ENCODE measurements at regions not wholly inside any gene's neighbourhood (a gene's known extent, or its start where the extent isn't known, plus 50 kb on each side); places are given as distances from the start of the nearest gene placed in this dataset.
"Not testable (repeated sequence)": the region's sequence is repeated elsewhere in the genome, so short reads cannot be mapped to it uniquely, and the experiment has no call there.

DNA sequence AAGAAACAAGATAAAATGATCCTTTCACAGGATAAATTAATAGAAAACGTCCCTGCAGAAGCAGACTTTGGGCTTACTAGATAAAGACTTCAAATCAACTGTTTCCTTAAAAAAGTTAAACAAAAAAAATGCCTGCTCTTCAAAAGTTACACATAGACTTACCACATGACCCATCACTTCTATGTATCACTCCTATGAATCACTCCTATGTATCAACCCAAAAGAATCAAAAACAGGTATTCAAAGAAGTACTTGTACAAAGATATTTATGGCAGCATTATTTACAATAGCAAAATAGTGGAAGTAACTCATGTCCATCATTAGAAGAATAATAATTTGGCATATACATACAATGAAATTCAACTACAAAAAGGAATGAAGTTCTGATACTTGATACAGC is 56.3 kb upstream of the PRDM9 start:
- no peak for DNase-seq (ENCODE audit: low spot score)

DNA sequence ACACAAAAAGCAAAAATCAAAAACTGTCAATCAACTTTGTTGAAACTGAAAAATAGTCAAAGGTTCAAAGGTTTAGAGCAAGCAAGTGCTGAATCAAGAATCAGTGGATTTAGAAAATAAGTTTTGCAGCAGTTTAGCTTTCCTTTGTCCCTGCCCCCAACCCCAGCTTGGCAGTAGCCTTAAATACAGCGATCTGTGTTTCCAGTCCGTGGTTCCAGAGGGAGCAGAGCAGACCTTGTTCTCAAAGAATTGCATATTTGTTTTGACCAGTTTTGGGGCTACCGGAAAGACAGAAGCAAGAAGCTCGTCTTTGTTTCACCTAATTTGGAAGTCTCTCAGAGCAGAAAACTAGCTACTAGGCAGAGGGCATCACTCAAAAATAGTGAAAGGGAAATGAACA is 57.2 kb upstream of the PRDM9 start:
- DNase-seq (ENCODE audit: low spot score) = no peak

- no peak for DNase-seq (ENCODE audit: low spot score)
These were observed 58.8 kb upstream of the PRDM9 start for GRCh38 chr5:23448627-23449026.

DNA sequence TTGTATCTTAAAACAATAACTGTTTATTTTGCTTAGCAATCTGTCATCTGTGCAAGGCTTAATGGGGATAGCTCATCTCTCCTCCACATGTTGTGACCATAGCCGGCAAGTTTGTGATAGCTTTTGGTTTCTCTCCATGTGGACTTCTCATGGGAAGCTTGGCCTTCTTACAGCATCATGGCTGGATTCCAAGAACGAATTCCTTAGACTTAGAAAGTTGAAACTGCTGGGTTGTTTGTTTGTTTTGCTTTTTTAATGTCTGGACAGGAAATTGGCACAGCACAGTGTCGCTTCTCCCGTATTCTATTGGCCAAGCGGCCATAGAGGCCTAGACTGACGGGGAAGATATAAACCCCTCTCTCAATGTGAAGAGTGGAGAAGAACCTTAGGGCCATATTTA is 61.0 kb upstream of the PRDM9 start:
- DNase-seq (ENCODE audit: low spot score) = no peak

DNA sequence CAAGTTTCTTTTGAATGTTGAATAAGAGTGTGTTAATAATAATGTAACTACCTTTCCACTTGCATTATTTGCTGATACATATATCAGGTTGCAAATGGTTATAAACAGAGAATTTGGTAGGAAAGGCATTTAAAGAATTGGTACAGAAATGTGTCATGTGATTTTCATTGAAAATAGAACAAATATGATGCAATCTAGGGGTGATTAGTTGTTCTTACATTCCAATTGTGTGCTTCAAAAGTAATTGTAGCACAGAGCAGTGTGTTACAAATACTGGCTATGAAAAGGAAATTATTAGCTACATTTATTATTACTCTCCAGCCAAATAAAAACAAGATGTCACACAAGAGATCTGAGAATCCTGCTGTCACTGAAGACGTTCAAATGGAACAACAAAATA is 61.8 kb upstream of the PRDM9 start:
- DNase-seq (ENCODE audit: low spot score) = no peak

GRCh38 chr5:23440703-23441102 is 66.7 kb upstream of the PRDM9 start:
- no peak for DNase-seq (ENCODE audit: low spot score)

- no peak for DNase-seq (ENCODE audit: low spot score)
These were observed 70.4 kb upstream of the PRDM9 start for GRCh38 chr5:23437011-23437410.

DNA sequence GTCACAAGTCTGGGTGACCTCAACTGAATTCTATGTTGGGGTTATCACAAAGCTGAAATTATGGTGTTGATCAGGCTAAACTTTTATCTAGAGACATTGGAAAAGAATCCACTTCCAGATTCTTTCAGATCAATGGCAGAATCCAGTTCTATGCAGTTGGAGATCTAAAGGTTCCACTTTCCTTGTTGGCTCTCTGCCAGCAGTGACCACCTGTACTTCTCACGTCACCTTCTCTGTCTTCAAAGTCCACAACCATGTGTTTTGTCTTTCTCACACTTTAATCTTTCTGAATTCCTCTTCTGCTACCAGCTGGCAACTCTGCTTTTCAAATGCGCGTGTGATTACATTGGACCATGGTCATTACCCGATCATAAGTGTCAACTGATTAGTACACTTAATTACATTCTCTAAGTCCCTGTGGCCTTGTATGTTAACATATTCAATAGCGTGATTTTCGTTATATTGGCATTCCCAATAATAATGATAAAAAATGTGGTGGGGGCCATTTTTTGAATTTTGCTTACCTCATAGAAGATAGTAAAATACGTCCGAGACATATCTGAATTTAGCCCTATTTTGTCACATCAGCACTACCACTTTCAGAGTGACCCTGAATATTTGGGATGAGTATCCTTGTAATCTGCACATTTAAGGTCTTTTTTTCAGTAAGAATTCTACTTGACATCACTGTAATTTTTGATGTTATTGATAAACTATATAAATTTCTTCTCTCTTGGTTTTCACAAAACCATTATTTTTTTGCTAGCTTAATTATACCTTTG is 73.7 kb upstream of the PRDM9 start:
- no peak for DNase-seq (ENCODE audit: low spot score)

- DNase-seq (ENCODE audit: low spot score) = no peak
These were observed 78.7 kb upstream of the PRDM9 start for GRCh38 chr5:23428705-23429104.

DNA sequence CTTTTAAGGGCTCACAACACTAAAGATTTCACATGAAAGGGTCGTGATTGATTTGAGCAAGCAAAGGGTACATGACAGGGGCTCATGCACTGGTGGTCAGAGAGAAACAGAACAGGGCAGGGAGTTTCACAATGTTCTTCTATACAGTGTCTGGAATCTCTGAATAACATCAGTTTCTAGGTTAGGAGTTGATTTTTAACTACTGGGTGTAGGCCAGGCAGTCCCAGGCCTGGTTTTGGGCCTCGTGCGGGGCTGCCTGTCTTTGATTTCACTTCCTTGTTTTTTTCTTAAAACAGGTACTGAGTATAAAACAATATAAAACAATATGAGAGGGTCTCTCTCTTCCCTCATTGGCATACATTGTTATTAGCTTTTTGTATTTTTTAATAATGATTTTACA is 87.2 kb upstream of the PRDM9 start:
- not testable (repeated sequence) for DNase-seq (ENCODE audit: low spot score)

- no peak for DNase-seq (ENCODE audit: low spot score)
These were observed 88.3 kb upstream of the PRDM9 start for GRCh38 chr5:23419115-23419514.

DNA sequence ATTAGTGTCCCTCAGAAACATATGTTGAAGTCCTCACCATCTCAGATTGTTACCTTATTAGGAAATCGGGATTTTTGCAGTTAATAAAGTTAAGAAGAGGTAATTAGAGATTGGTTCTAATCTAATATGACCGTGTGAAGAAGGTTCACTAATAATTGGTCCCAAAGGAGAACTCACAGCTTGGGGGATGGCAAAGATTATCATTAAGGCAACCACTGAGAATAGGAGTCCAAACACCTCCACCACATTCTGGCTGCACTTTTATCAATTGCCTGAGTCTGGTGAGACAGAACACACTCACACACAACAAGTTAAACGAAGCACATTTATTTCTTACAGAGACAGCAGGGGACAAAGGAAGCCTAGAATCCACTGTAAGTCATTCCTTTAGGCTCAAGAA is 94.9 kb upstream of the PRDM9 start:
- DNase-seq (ENCODE audit: low spot score) = no peak

DNA sequence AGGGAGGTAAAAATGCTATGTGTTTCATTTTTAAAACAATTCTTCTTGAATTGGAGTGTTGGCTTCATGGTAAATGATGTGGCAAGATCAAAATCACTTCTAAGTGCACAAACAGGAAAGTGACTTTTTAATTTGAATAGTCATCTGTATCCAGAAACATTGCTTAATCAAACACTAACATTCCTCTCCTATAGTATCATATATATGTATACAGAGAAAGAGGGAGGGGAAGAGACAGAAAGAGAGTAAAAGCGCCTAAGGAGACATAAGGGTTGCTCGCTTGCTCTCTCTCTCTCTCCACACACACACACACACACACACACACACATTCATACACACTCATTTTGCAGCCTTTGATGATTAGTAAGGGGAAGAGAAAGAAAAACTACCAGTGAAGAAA is 95.4 kb upstream of the PRDM9 start:
- no peak for DNase-seq (ENCODE audit: low spot score)

DNA sequence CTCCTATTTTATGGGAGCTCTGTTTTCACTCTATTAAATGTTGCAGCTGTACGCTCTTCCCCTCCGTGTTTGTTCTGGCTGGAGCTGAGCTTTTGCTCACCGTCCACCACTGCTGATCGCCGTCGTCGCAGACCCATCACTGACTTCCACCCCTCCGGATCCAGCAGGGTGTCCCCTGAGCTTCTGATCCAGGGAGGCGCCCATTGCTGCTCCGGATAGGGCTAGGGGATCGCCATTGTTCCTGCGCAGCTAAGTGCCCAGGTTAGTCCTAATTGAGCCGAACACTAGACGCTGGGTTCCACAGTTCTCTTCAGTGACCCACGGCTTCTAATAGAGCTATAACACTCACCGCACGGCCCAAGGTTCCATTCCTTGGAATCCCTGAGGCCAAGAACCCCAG is 96.2 kb upstream of the PRDM9 start:
- DNase-seq (ENCODE audit: low spot score) = no peak

GRCh38 chr5:23410775-23411174 is 96.6 kb upstream of the PRDM9 start:
- DNase-seq (ENCODE audit: low spot score) = not testable (repeated sequence)

DNA sequence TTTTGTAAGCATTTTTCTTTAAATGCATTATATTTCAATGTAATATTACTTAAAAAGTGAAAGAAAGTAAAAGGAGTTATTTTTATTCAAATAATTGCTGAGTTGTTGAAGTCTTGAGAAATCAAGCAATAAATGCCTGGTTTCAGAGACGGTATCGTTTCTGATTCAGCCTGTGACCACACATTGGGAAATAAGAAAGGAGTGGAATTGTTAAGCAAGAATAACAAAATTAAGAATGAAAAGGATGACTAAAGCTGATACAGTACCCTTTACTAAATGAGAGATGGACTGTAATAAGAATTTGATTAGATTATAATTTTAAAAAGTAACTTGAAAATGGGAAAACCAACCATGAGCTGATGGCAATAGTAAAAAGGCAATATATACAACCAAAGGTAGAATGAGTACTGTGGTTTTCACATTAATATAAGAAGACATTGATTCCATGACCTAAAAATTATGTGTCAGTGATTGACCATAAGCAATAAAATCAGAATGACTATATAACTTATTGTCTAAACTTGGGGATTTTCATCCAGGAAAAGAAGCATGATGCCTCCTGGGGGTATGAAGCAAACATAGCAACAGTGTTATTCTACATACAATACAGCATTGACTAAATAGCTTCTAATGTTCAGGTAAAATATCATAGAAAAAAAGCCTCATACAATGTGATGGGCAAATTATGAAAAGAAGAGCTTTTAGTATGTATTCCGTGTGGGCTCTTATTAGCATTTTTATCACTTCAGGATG is 101.9 kb upstream of the PRDM9 start:
- DNase-seq (ENCODE audit: low spot score) = no peak

GRCh38 chr5:23402585-23402984 is 104.8 kb upstream of the PRDM9 start:
- DNase-seq (ENCODE audit: low spot score) = no peak

- DNase-seq (ENCODE audit: low spot score) = no peak
These were observed 106.5 kb upstream of the PRDM9 start for GRCh38 chr5:23400951-23401350.

GRCh38 chr5:23396346-23396745 is 111.1 kb upstream of the PRDM9 start:
- no peak for DNase-seq (ENCODE audit: low spot score)

- DNase-seq (ENCODE audit: low spot score) = no peak
These were observed 117.9 kb upstream of the PRDM9 start for GRCh38 chr5:23389291-23390101.

GRCh38 chr5:23385036-23385435 is 122.4 kb upstream of the PRDM9 start:
- no peak for DNase-seq (ENCODE audit: low spot score)

DNA sequence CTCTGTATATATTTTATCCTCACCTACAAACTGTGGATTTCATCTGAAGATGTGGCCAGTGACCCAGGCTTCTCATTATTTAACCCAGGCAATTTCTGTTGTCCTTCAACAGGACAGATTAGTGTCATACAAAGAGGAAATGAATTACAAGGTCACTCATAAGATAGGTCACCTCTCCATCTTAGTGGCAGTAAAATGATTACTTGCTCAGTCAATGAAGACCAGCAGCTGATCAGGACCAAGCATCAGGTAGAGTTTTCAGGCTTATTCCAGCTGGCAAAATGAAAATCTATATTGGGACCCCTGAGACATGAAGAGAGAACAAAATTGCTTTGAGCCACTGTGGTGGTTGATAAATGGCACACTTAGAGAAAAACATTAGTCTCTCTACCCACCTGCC is 135.2 kb upstream of the PRDM9 start:
- no peak for DNase-seq (ENCODE audit: low spot score)
